ENCODE measurements at regions not wholly inside any gene's neighbourhood (a gene's known extent, or its start where the extent isn't known, plus 50 kb on each side); places are given as distances from the start of the nearest gene placed in this dataset.

GRCh38 chr7:117997862-117998825 lies 124.9 kb upstream of the CTTNBP2 start:
- Histone ChIP-seq H3K9ac (ENCODE audit: control insufficient read depth, insufficient read depth, low read length) (no peak overlapping the region), H3K27ac (ENCODE audit: control insufficient read depth, insufficient read depth) (no peak overlapping the region), H3K4me3 (no peak overlapping the region), H3K4me2 (ENCODE audit: control insufficient read depth, insufficient read depth) (no peak overlapping the region), H3K36me3 (ENCODE audit: control insufficient read depth in 2 of 2, insufficient read depth in 2 of 2, low read length in 1 of 2) (no peaks in the 10 kb centered on the region), H2AFZ (ENCODE audit: control insufficient read depth, low read depth, low read length) (no peak overlapping the region), H3K4me1 (ENCODE audit: control insufficient read depth, insufficient read depth, low read length) (no peaks in the 10 kb centered on the region), H3K9me3 (replicated peaks; ENCODE audit: control insufficient read depth, insufficient read depth, low read length) (no peaks in the 10 kb centered on the region; the same call in 2 of the 3 replicates), H3K79me2 (ENCODE audit: control insufficient read depth, insufficient read depth, low read length) (no peaks in the 10 kb centered on the region), H4K20me1 (ENCODE audit: control insufficient read depth, insufficient read depth) (no peaks in the 10 kb centered on the region), H3K27me3 (replicated peaks in 1 of 2; ENCODE audit: control insufficient read depth in 2 of 2, insufficient read depth in 2 of 2, low read length in 1 of 2) (no peaks in the 10 kb centered on the region)
- ChIA-PET RAD21 (ENCODE audit: unreplicated experiment) (no interaction called here), SMC1A (ENCODE audit: uncharacterized antibody, unreplicated experiment) (interaction anchor here (1.1 kb wide), 1 partner anchor 247 kb away, joined by 6 read pairs; no protein-coding TSS in a partner anchor), POLR2A (no interaction called here), CTCF (no interaction called here)
- TF ChIP-seq, protein P1, sequence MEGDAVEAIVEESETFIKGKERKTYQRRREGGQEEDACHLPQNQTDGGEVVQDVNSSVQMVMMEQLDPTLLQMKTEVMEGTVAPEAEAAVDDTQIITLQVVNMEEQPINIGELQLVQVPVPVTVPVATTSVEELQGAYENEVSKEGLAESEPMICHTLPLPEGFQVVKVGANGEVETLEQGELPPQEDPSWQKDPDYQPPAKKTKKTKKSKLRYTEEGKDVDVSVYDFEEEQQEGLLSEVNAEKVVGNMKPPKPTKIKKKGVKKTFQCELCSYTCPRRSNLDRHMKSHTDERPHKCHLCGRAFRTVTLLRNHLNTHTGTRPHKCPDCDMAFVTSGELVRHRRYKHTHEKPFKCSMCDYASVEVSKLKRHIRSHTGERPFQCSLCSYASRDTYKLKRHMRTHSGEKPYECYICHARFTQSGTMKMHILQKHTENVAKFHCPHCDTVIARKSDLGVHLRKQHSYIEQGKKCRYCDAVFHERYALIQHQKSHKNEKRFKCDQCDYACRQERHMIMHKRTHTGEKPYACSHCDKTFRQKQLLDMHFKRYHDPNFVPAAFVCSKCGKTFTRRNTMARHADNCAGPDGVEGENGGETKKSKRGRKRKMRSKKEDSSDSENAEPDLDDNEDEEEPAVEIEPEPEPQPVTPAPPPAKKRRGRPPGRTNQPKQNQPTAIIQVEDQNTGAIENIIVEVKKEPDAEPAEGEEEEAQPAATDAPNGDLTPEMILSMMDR (IDR thresholded peaks at IDR 0.05 in 2 of 3, conservative IDR thresholded peaks at IDR 0.05 in 1 of 3; ENCODE audit: control insufficient read depth in 2 of 3, extremely low read depth in 1 of 3, insufficient read depth in 1 of 3, low read depth in 3 of 3, low read length in 3 of 3): no peak
- TF ChIP-seq SMARCA5 (IDR thresholded peaks at IDR 0.05) (no peak), KLF5 (IDR thresholded peaks at IDR 0.05; ENCODE audit: partially characterized antibody) (no peak), BACH1 (IDR thresholded peaks at IDR 0.05; ENCODE audit: borderline replicate concordance) (peak; percentile 56; the same call in 1 of the 2 replicates)
- TF ChIP-seq, protein P2, sequence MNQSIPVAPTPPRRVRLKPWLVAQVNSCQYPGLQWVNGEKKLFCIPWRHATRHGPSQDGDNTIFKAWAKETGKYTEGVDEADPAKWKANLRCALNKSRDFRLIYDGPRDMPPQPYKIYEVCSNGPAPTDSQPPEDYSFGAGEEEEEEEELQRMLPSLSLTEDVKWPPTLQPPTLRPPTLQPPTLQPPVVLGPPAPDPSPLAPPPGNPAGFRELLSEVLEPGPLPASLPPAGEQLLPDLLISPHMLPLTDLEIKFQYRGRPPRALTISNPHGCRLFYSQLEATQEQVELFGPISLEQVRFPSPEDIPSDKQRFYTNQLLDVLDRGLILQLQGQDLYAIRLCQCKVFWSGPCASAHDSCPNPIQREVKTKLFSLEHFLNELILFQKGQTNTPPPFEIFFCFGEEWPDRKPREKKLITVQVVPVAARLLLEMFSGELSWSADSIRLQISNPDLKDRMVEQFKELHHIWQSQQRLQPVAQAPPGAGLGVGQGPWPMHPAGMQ (IDR thresholded peaks at IDR 0.05; ENCODE audit: borderline replicate concordance): no peak
- no peak for DNase-seq (ENCODE audit: low read depth, low spot score)
- intact Hi-C loops (cut with micrococcal nuclease; ENCODE audit: unreplicated experiment): no loop called here
- in situ Hi-C loops (cut with MboI): no loop called here
- no peak for FAIRE-seq
- ATAC-seq: no peak
- no TSS peak for BruUV-seq (replicated peaks)
- 18% methylated on average over 7 of the region's 7 CpGs for WGBS (ENCODE audit: insufficient coverage, insufficient replicate concordance, low lambda C conversion rate, missing lambda C conversion rate)
